Ishikawa (cell line): ENCODE measurements at regions not wholly inside any gene's neighbourhood (a gene's known extent, or its start where the extent isn't known, plus 50 kb on each side); places are given as distances from the start of the nearest gene placed in this dataset.

Source experiments
- CEBPB ChIP-seq: IDR thresholded peaks from 2 replicates; pipeline ENCODE4 v1.6.1; 2012
- CREB1 ChIP-seq: IDR thresholded peaks from 2 replicates; pipeline ENCODE4 v1.6.1; 2012; ENCODE audit warnings: low read depth
- EGR1 ChIP-seq: IDR thresholded peaks from 2 replicates; pipeline ENCODE4 v1.6.1; 2012
- EP300 ChIP-seq: IDR thresholded peaks from 2 replicates; pipeline ENCODE4 v1.6.1; 2012; ENCODE audit warnings: borderline replicate concordance
- FOXM1 ChIP-seq: IDR thresholded peaks from 2 replicates; pipeline ENCODE4 v1.6.1; 2012; ENCODE audit warnings: low read depth, borderline replicate concordance
- MAX ChIP-seq: IDR thresholded peaks from 2 replicates; pipeline ENCODE4 v1.6.1; 2012
- NFIC ChIP-seq: IDR thresholded peaks from 2 replicates; pipeline ENCODE4 v1.6.1; 2012
- RAD21 ChIP-seq: IDR thresholded peaks from 2 replicates; pipeline ENCODE4 v1.6.1; 2012; ENCODE audit warnings: low read depth
- REST ChIP-seq: IDR thresholded peaks from 2 replicates; pipeline ENCODE4 v1.6.1; 2012; ENCODE audit warnings: low read depth, mild to moderate bottlenecking
- TAF1 ChIP-seq: IDR thresholded peaks from 2 replicates; pipeline ENCODE4 v1.6.1; 2012; ENCODE audit warnings: low read depth, mild to moderate bottlenecking
- TCF12 ChIP-seq: IDR thresholded peaks from 2 replicates; pipeline ENCODE4 v1.6.1; 2012; ENCODE audit warnings: low read depth
- TEAD4 ChIP-seq: IDR thresholded peaks from 2 replicates; pipeline ENCODE4 v1.6.1; 2012
- USF1 ChIP-seq: IDR thresholded peaks from 2 replicates; pipeline ENCODE4 v1.6.1; 2012
- YY1 ChIP-seq: IDR thresholded peaks from 2 replicates; pipeline ENCODE4 v1.6.1; 2012; ENCODE audit warnings: low read depth
- ZBTB7A ChIP-seq: IDR thresholded peaks from 2 replicates; pipeline ENCODE4 v1.6.1; 2012; ENCODE audit warnings: low read depth

- TF ChIP-seq FOXM1 (no peak), MAX (no peak), TAF1 (no peak), REST (no peak), CEBPB (no peak), YY1 (no peak), EP300 (no peak), TEAD4 (no peak), RAD21 (no peak), USF1 (no peak), NFIC (no peak), TCF12 (no peak), ZBTB7A (no peak)
Observed at GRCh38 chr2:58677748-58678147, 436.6 kb upstream of the FANCL start.

GRCh38 chr2:58671675-58672074, 430.6 kb upstream of the FANCL start:
- TF ChIP-seq EP300 (no peak), MAX (no peak), ZBTB7A (no peak), USF1 (no peak), YY1 (no peak), TAF1 (no peak), EGR1 (no peak)

- no peak for TF ChIP-seq USF1
- no peak for TF ChIP-seq YY1
- no peak for TF ChIP-seq RAD21
- TF ChIP-seq CEBPB: no peak
- no peak for TF ChIP-seq TCF12
Observed at GRCh38 chr2:58669998-58670397, 428.9 kb upstream of the FANCL start.

- TF ChIP-seq ZBTB7A (no peak), EP300 (no peak), EGR1 (no peak), YY1 (no peak), TEAD4 (no peak), NFIC (no peak), CREB1 (no peak), RAD21 (no peak), TAF1 (no peak), REST (no peak), USF1 (no peak), CEBPB (no peak), FOXM1 (no peak), TCF12 (no peak), MAX (no peak)
Observed at GRCh38 chr2:58667137-58667774, 426.1 kb upstream of the FANCL start.

GRCh38 chr2:58666323-58666970, 425.3 kb upstream of the FANCL start:
- no peak for TF ChIP-seq YY1
- TF ChIP-seq EGR1: no peak
- no peak for TF ChIP-seq FOXM1
- TF ChIP-seq TAF1: no peak
- no peak for TF ChIP-seq EP300
- TF ChIP-seq MAX: no peak
- TF ChIP-seq CEBPB: no peak
- no peak for TF ChIP-seq ZBTB7A
- TF ChIP-seq USF1: no peak
- no peak for TF ChIP-seq NFIC
- TF ChIP-seq RAD21: no peak
- TF ChIP-seq TCF12: no peak
- TF ChIP-seq REST: no peak
- TF ChIP-seq CREB1: no peak
- TF ChIP-seq TEAD4: no peak
